K562 (cell line): ENCODE measurements at regions not wholly inside any gene's neighbourhood (a gene's known extent, or its start where the extent isn't known, plus 50 kb on each side); places are given as distances from the start of the nearest gene placed in this dataset.

ENCODE experiments used
- ATAC-seq: fragments of 200-7000 bp; cut with Tn5 transposase; 3 replicates; pipeline ENCODE4 v1.9.1; 2020; ENCODE audit warnings: moderate library complexity
- BruUV-seq: library from RNA; stranded (reverse); fragments of 400-500 nt; replicated peaks from 2 replicates; lab custom pipeline; 2021; lab: Mats Ljungman, UMichigan
- CTCF ChIA-PET: fragments of 300-600 bp; formaldehyde crosslinking; extraction: SDS; loops from one replicate; lab custom pipeline; 2021; ENCODE audit warnings: low intra/inter-chr PET ratio; lab: Yijun Ruan, JAX
- POLR2A ChIA-PET: fragments of 300-600, 350-650 bp; sonication (Branson Sonifier 250); formaldehyde crosslinking; extraction: SDS; loops from one replicate; lab custom pipeline; 2021; ENCODE audit warnings: antibody characterized with exemption, inconsistent platforms; lab: Yijun Ruan, JAX
- DNase-seq, 4 experiments: peaks; one replicate each; pipeline versions ENCODE4 v3.0.0 to v3.0.0-alpha.2; 2011 to 2018; ENCODE audit warnings: low spot score in 3 of 4, mixed read lengths in 3 of 4; ENCODE audit errors: extremely low read depth in 1 of 4
- FAIRE-seq: peaks from 2 replicates; lab custom pipeline; 2011; peaks lifted over from hg19 to GRCh38; lab: Jason Lieb, UNC
- H2AFZ ChIP-seq: 2 replicates; pipeline ENCODE4 v1.6.0; 2011; ENCODE audit warnings: low read depth, low read length, control low read depth, inconsistent platforms
- H3K27ac ChIP-seq: fragments of 200-600 bp; 3 replicates; pipeline ENCODE4 v1.8.0; 2011; ENCODE audit warnings: low read depth, mild to moderate bottlenecking, control low read depth, inconsistent platforms, low read length, moderate library complexity, mixed read lengths; ENCODE audit errors: extremely low read depth
- H3K27me3 ChIP-seq, 2 experiments: fragments of 300-600 bp in 1 of 2; 2 replicates in 1 of 2; 3 replicates in 1 of 2; pipeline versions ENCODE4 v1.6.0 to v1.8.0; 2011; ENCODE audit warnings: inconsistent platforms in 2 of 2, low read length in 2 of 2, mild to moderate bottlenecking in 1 of 2, mixed read lengths in 1 of 2, moderate library complexity in 1 of 2; ENCODE audit not compliant: control insufficient read depth in 2 of 2, insufficient read depth in 2 of 2
- H3K36me3 ChIP-seq: fragments of 300-600 bp; 3 replicates; pipeline ENCODE4 v1.8.0; 2011; ENCODE audit warnings: mild to moderate bottlenecking, low read length, inconsistent platforms; ENCODE audit not compliant: control insufficient read depth, insufficient read depth
- H3K4me1 ChIP-seq, 2 experiments: fragments of 200-600 bp in 1 of 2; replicated peaks in 1 of 2; 2 replicates in 1 of 2; 3 replicates in 1 of 2; pipeline versions ENCODE4 v1.5.1 to v1.8.0; 2011; ENCODE audit warnings: inconsistent platforms in 2 of 2, low read length in 2 of 2, mild to moderate bottlenecking in 1 of 2, mixed read lengths in 1 of 2, moderate library complexity in 1 of 2; ENCODE audit not compliant: control insufficient read depth in 2 of 2, insufficient read depth in 2 of 2
- H3K4me2 ChIP-seq: 2 replicates; pipeline ENCODE4 v1.6.1; 2011; ENCODE audit warnings: low read length, control low read depth, inconsistent platforms, mixed read lengths; ENCODE audit not compliant: insufficient read depth
- H3K4me3 ChIP-seq: fragments of 200-600 bp; sonication (generic), shearing (Covaris generic); 2 replicates; pipeline ENCODE4 v1.5.1; 2016; ENCODE audit warnings: control low read depth, inconsistent platforms
- H3K79me2 ChIP-seq: fragments of 200-600 bp; 3 replicates; pipeline ENCODE4 v1.8.0; 2011; ENCODE audit warnings: low read length, inconsistent platforms; ENCODE audit not compliant: control insufficient read depth, insufficient read depth
- H3K9ac ChIP-seq, 2 experiments: 2 replicates each; pipeline versions ENCODE4 v1.6.0 to v1.6.1; 2011; ENCODE audit warnings: low read depth in 2 of 2, low read length in 2 of 2, control low read depth in 1 of 2, inconsistent platforms in 1 of 2, mild to moderate bottlenecking in 1 of 2, mixed read lengths in 1 of 2; ENCODE audit not compliant: insufficient read depth in 1 of 2
- H3K9me1 ChIP-seq: one replicate; pipeline ENCODE4 v1.6.0; 2011; ENCODE audit warnings: inconsistent platforms, mild to moderate bottlenecking, low read length, moderate library complexity; ENCODE audit not compliant: control insufficient read depth, insufficient read depth
- H3K9me3 ChIP-seq: replicated peaks from 2 replicates; pipeline ENCODE4 v1.5.1; 2011; ENCODE audit warnings: low read depth, low read length, inconsistent platforms; ENCODE audit not compliant: control insufficient read depth, insufficient read depth
- H4K20me1 ChIP-seq: replicated peaks from 2 replicates; pipeline ENCODE4 v1.6.1; 2011; ENCODE audit warnings: low read length, inconsistent platforms, mixed read lengths; ENCODE audit not compliant: control insufficient read depth, insufficient read depth
- CEBPG ChIP-seq, 3 experiments: fragments of 200-800 bp in 1 of 3; sonication (Bioruptor generic) in 1 of 3; sonication (generic) in 1 of 3; formaldehyde crosslinking in 1 of 3; IDR thresholded peaks in 2 of 3; conservative IDR thresholded peaks in 1 of 3; 2 replicates each; pipeline versions ENCODE4 v1.6.1 to v1.8.0; 2016 to 2022; ENCODE audit warnings: missing compliant biosample characterization in 2 of 3, missing genetic modification characterization in 2 of 3, mild to moderate bottlenecking in 1 of 3, missing genetic modification reagents in 1 of 3
- ILF3 ChIP-seq: fragments of 450-650 bp; IDR thresholded peaks from 2 replicates; pipeline ENCODE4 v1.6.1; 2018; ENCODE audit warnings: antibody characterized with exemption, mild to moderate bottlenecking, moderate library complexity, borderline replicate concordance
- NFE2 ChIP-seq: IDR thresholded peaks from 2 replicates; pipeline ENCODE4 v1.6.1; 2014; ENCODE audit warnings: antibody characterized with exemption, low read depth
- POU5F1 ChIP-seq: fragments of 150-350 bp; IDR thresholded peaks from 2 replicates; pipeline ENCODE4 v1.6.1; 2014; ENCODE audit warnings: borderline replicate concordance, low read length, low read depth, mild to moderate bottlenecking; ENCODE audit not compliant: partially characterized antibody
- RBM22 ChIP-seq: fragments of 200-400 bp; formaldehyde crosslinking; IDR thresholded peaks from 2 replicates; pipeline ENCODE4 v1.6.1; 2018; ENCODE audit warnings: low read length, low read depth; ENCODE audit not compliant: poor library complexity, severe bottlenecking
- SRF ChIP-seq, 2 experiments: fragments of 250-450, 450-650 bp in 1 of 2; sonication (Bioruptor Pico) in 1 of 2; sonication (generic) in 1 of 2; formaldehyde crosslinking; IDR thresholded peaks; 2 replicates each; pipeline versions ENCODE4 v1.5.0 to v1.5.1; 2020 to 2022; ENCODE audit warnings: mild to moderate bottlenecking in 1 of 2, missing genetic modification reagents in 1 of 2
- WGBS: fragments of 100-300 bp; shearing (Covaris generic); methylation state at CpG from one replicate; pipeline ENCODE4 v1.1.6; 2016; ENCODE audit warnings: low coverage, mixed read lengths; ENCODE audit not compliant: insufficient coverage; ENCODE audit errors: missing lambda C conversion rate; 5-methylcytosine and 5-hydroxymethylcytosine counted together
- in situ Hi-C: fragments of 300-500 bp; cut with MboI; formaldehyde crosslinking; loops from 4 replicates; pipeline ENCODE4 v1.15.0; 2018; ENCODE audit warnings: inconsistent platforms, mixed read lengths
- intact Hi-C: fragments of 100-400 bp; cut with micrococcal nuclease; formaldehyde crosslinking; loops from 2 replicates; pipeline ENCODE4 v1.14.2; 2022
- TF ChIP-seq, protein P1 (sequence below): fragments of 450-650 bp; conservative IDR thresholded peaks from 2 replicates; pipeline ENCODE4 v1.6.1; 2016; ENCODE audit warnings: missing genetic modification characterization, low read depth, mild to moderate bottlenecking, missing compliant biosample characterization, moderate library complexity
- TF ChIP-seq, protein P2 (sequence below): fragments of 250-450 bp; sonication (Bioruptor Pico); IDR thresholded peaks from 2 replicates; pipeline ENCODE4 v1.4.0; 2020

DNA sequence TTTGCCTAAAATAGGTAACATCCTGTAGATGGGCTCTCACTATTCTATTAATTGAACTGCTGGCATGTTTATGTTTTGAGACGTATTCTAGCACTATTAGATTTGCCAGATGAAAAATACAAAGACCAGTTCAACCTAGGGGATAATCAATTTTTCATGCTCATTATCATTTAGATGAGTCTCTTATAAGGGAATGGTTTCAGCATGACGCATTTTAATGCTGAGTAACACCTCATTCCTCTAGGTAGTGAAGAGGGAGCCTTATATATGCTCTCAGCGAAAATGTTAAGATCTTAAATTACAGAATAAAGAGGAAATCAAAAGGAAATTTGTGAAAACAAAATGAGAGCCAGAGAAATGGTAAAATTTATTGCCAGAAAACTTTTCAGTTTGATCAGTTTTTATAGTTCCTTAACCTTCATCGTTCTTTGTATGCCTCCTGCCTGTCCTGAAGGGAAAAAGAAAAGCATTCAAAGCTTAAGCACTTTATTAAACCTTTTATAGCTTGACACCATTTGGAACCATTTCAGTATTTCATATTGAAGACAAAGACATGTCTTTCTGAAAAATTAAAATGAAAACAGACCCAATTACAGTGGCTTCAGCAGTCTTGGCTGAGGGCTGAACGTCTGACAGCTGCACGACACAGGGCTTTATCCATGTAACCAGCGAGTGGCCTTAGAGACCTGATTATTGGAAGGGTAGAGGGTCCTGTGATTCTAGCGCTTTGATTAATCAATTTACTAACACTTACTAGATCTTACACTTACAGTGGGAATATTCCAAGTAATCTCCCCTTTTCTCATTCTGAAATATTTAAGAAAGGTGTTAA lies 112.8 kb downstream of the ADCYAP1 start:
- Histone ChIP-seq H3K27ac (no peak overlapping the region), H3K27me3 (no peaks in the 10 kb centered on the region), H3K9me1 (no peaks in the 10 kb centered on the region), H3K4me1 (no peaks in the 10 kb centered on the region; a peak in 1 of 5 replicates), H3K36me3 (no peaks in the 10 kb centered on the region), H2AFZ (no peak overlapping the region), H3K9ac (no peak overlapping the region), H3K79me2 (no peaks in the 10 kb centered on the region), H4K20me1 (no peaks in the 10 kb centered on the region), H3K9me3 (no peaks in the 10 kb centered on the region), H3K4me3 (no peak overlapping the region), H3K4me2 (no peak overlapping the region)
- no peak for ATAC-seq
- no peak for DNase-seq
- in situ Hi-C loops (no loop called here), intact Hi-C loops (no loop called here)
- no peak for FAIRE-seq
- no TSS peak for BruUV-seq
- TF ChIP-seq, protein P1, sequence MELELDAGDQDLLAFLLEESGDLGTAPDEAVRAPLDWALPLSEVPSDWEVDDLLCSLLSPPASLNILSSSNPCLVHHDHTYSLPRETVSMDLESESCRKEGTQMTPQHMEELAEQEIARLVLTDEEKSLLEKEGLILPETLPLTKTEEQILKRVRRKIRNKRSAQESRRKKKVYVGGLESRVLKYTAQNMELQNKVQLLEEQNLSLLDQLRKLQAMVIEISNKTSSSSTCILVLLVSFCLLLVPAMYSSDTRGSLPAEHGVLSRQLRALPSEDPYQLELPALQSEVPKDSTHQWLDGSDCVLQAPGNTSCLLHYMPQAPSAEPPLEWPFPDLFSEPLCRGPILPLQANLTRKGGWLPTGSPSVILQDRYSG (tag) = no peak
- peak; percentile 36; the same call in 1 of the 2 replicates for TF ChIP-seq NFE2
- ChIA-PET CTCF (no interaction called here), POLR2A (interaction anchor here (0.8 to 1.0 kb wide), 2 partner anchors 17 to 29 kb away, joined by 3 to 4 read pairs; no protein-coding TSS in a partner anchor)
- 25% methylated on average over 8 of the region's 8 CpGs for whole genome bisulfite sequencing

DNA sequence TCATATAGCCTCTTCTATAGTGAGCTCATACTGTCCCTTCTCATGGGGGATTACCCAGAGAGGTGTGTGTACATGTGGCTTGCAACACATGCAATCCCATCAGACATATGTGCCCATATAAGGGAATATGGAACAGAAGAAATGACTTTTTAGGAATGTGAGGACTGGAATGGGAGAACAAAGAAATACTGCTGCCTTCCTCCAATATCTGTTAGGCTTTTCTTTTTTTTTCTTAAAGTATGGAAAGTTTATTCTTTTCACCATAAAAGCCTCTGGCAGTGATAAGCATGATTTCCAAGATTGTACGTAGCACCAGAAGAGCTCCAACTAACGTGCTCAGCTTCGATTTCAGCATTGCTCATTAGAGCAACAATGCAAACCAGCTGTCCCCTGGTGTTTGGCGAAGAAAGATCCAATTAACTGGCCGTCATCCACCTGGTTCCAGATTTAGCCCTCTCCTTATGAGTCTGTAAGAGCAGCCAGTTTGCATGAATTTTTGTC lies 113.6 kb downstream of the ADCYAP1 start:
- H3K36me3 ChIP-seq = no peaks in the 10 kb centered on the region
- no peaks in the 10 kb centered on the region for H3K79me2 ChIP-seq
- H3K9ac ChIP-seq = no peak overlapping the region
- intact Hi-C loops = no loop called here
- 23% methylated on average over 5 of the region's 5 CpGs for WGBS
- H4K20me1 ChIP-seq = no peaks in the 10 kb centered on the region
- no peaks in the 10 kb centered on the region for H3K27me3 ChIP-seq
- BruUV-seq = no TSS peak
- no peak for ATAC-seq
- no peaks in the 10 kb centered on the region for H3K9me3 ChIP-seq
- CTCF ChIA-PET = no interaction called here
- POLR2A ChIA-PET = interaction anchor here (0.8 to 1.3 kb wide), 3 partner anchors 10 to 29 kb away, joined by 3 to 4 read pairs (median 3); no protein-coding TSS in a partner anchor
- no peak overlapping the region for H3K4me2 ChIP-seq
- no peak for DNase-seq
- in situ Hi-C loops = no loop called here
- no peak overlapping the region for H3K4me3 ChIP-seq
- no peaks in the 10 kb centered on the region; a peak in 1 of 5 replicates for H3K4me1 ChIP-seq
- TF ChIP-seq RBM22 (no peak), SRF (CRISPR knock-in tag; IDR thresholded peaks at IDR 0.05) (peak; percentile 77 to 95; a peak in 3 of 4 replicates), CEBPG (CRISPR knock-in tag; IDR thresholded peaks at IDR 0.05) (no peak), CEBPG (tag; conservative IDR thresholded peaks at IDR 0.05 in 1 of 2, IDR thresholded peaks at IDR 0.05 in 1 of 2) (peak in 1 of 2 experiments; percentile 50; a peak in 1 of 4 replicates), POU5F1 (no peak), ILF3 (no peak)
- TF ChIP-seq, protein P2, sequence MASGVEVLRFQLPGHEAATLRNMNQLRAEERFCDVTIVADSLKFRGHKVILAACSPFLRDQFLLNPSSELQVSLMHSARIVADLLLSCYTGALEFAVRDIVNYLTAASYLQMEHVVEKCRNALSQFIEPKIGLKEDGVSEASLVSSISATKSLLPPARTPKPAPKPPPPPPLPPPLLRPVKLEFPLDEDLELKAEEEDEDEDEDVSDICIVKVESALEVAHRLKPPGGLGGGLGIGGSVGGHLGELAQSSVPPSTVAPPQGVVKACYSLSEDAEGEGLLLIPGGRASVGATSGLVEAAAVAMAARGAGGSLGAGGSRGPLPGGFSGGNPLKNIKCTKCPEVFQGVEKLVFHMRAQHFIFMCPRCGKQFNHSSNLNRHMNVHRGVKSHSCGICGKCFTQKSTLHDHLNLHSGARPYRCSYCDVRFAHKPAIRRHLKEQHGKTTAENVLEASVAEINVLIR = no peak
- H3K9me1 ChIP-seq = no peaks in the 10 kb centered on the region
- H3K27ac ChIP-seq = no peak overlapping the region
- no peak for FAIRE-seq
- no peak overlapping the region for H2AFZ ChIP-seq
